CD14-positive monocyte (primary cell): ENCODE measurements at regions not wholly inside any gene's neighbourhood (a gene's known extent, or its start where the extent isn't known, plus 50 kb on each side); places are given as distances from the start of the nearest gene placed in this dataset.

Source experiments
- DNase-seq, 3 donors: peaks; one replicate each; pipeline ENCODE4 v3.0.0-alpha.2; 2011 to 2022
- H2AFZ ChIP-seq: 2 replicates; pipeline ENCODE4 v1.6.0; 2012; ENCODE audit warnings: mild to moderate bottlenecking, low read depth, low read length, inconsistent platforms; ENCODE audit not compliant: insufficient read depth, poor library complexity, severe bottlenecking
- H3K27ac ChIP-seq, 2 donors: 1 replicate in 1 of 2; 2 replicates in 1 of 2; pipeline ENCODE4 v1.5.1; 2012 to 2013; ENCODE audit warnings: low read length in 2 of 2, control low read depth in 1 of 2, inconsistent platforms in 1 of 2, low read depth in 1 of 2, mild to moderate bottlenecking in 1 of 2
- H3K27me3 ChIP-seq, 2 donors: one replicate each; pipeline versions ENCODE4 v1.6.0 to v1.6.1; 2011 to 2013; ENCODE audit warnings: low read length in 2 of 2; ENCODE audit not compliant: control insufficient read depth in 2 of 2, insufficient read depth in 2 of 2
- H3K36me3 ChIP-seq, 2 donors: replicated peaks in 1 of 2; 1 replicate in 1 of 2; 2 replicates in 1 of 2; pipeline versions ENCODE4 v1.5.1 to v1.6.1; 2012 to 2013; ENCODE audit warnings: low read length in 2 of 2, control low read depth in 1 of 2, inconsistent platforms in 1 of 2, mild to moderate bottlenecking in 1 of 2; ENCODE audit not compliant: insufficient read depth in 2 of 2, control insufficient read depth in 1 of 2
- H3K4me1 ChIP-seq, 2 donors: 1 replicate in 1 of 2; 2 replicates in 1 of 2; pipeline versions ENCODE4 v1.5.1 to v1.6.1; 2012 to 2013; ENCODE audit warnings: low read length in 2 of 2, control low read depth in 1 of 2, inconsistent platforms in 1 of 2, mild to moderate bottlenecking in 1 of 2, moderate library complexity in 1 of 2; ENCODE audit not compliant: insufficient read depth in 2 of 2, control insufficient read depth in 1 of 2
- H3K4me2 ChIP-seq: replicated peaks from 2 replicates; pipeline ENCODE3; 2012; ENCODE audit warnings: low read length, moderate library complexity, mild to moderate bottlenecking; ENCODE audit not compliant: poor library complexity, severe bottlenecking; ENCODE audit errors: extremely low read depth
- H3K4me3 ChIP-seq, 3 experiments: fragments of 200-600 bp in 1 of 3; sonication (generic) in 1 of 3; replicated peaks in 1 of 3; 1 replicate in 2 of 3; 2 replicates in 1 of 3; pipeline ENCODE4 v1.5.1; 2011 to 2013; ENCODE audit warnings: low read length in 3 of 3, mild to moderate bottlenecking in 3 of 3, control low read depth in 2 of 3, low read depth in 2 of 3, inconsistent platforms in 1 of 3, moderate library complexity in 1 of 3
- H3K79me2 ChIP-seq: 2 replicates; pipeline ENCODE4 v1.6.0; 2012; ENCODE audit warnings: mild to moderate bottlenecking, control low read depth, inconsistent platforms, low read length, moderate library complexity; ENCODE audit not compliant: insufficient read depth
- H3K9ac ChIP-seq: 2 replicates; pipeline ENCODE4 v1.6.0; 2017; ENCODE audit warnings: low read length, mild to moderate bottlenecking; ENCODE audit not compliant: insufficient read depth, poor library complexity, severe bottlenecking
- H3K9me3 ChIP-seq, 2 donors: replicated peaks in 1 of 2; 1 replicate in 1 of 2; 2 replicates in 1 of 2; pipeline versions ENCODE4 v1.5.1 to v1.6.1; 2012 to 2013; ENCODE audit warnings: low read length in 2 of 2, control low read depth in 1 of 2; ENCODE audit not compliant: control insufficient read depth in 1 of 2, insufficient read depth in 1 of 2
- H4K20me1 ChIP-seq: 2 replicates; pipeline ENCODE4 v1.6.0; 2012; ENCODE audit warnings: mild to moderate bottlenecking, low read length, control low read depth, moderate library complexity; ENCODE audit not compliant: insufficient read depth
- H3K27ac Mint-ChIP-seq, 7 donors: one replicate each; pipeline ENCODE4 v1.8.0; 2020; ENCODE audit warnings: mild to moderate bottlenecking in 7 of 7, mixed read lengths in 7 of 7, moderate library complexity in 6 of 7, inconsistent platforms in 2 of 7
- H3K27me3 Mint-ChIP-seq, 3 donors: one replicate each; pipeline ENCODE4 v1.8.0; 2021 to 2022; ENCODE audit warnings: low read depth in 3 of 3, mild to moderate bottlenecking in 3 of 3, mixed read lengths in 3 of 3, moderate library complexity in 3 of 3, inconsistent platforms in 1 of 3
- H3K36me3 Mint-ChIP-seq, 2 donors: one replicate each; pipeline ENCODE4 v1.8.0; 2020; ENCODE audit warnings: mixed read lengths in 2 of 2, inconsistent platforms in 1 of 2, mild to moderate bottlenecking in 1 of 2
- H3K4me1 Mint-ChIP-seq: one replicate; pipeline ENCODE4 v1.8.0; 2020; ENCODE audit warnings: mild to moderate bottlenecking, mixed read lengths
- H3K4me3 Mint-ChIP-seq, 2 donors: one replicate each; pipeline ENCODE4 v1.8.0; 2020; ENCODE audit warnings: mild to moderate bottlenecking in 2 of 2, mixed read lengths in 2 of 2, moderate library complexity in 1 of 2
- H3K9me3 Mint-ChIP-seq, 7 donors: one replicate each; pipeline ENCODE4 v1.8.0; 2020 to 2022; ENCODE audit warnings: mixed read lengths in 7 of 7, mild to moderate bottlenecking in 6 of 7, moderate library complexity in 6 of 7, inconsistent platforms in 2 of 7
- WGBS: methylation state at CpG from one replicate; pipeline ENCODE4 v1.1.5; 2013; ENCODE audit warnings: missing lambda C conversion rate; ENCODE audit not compliant: insufficient coverage; 5-methylcytosine and 5-hydroxymethylcytosine counted together
- intact Hi-C, 2 donors: fragments of 100-400 bp; cut with micrococcal nuclease; formaldehyde crosslinking; loops; one replicate each; pipeline versions ENCODE4 v1.15.0 to v1.15.1; 2023
- TF ChIP-seq, protein P1 (sequence below): fragments of 200-600 bp; IDR thresholded peaks from one replicate; pipeline ENCODE4 v1.8.0; 2022; ENCODE audit warnings: antibody characterized with exemption, mild to moderate bottlenecking

DNA sequence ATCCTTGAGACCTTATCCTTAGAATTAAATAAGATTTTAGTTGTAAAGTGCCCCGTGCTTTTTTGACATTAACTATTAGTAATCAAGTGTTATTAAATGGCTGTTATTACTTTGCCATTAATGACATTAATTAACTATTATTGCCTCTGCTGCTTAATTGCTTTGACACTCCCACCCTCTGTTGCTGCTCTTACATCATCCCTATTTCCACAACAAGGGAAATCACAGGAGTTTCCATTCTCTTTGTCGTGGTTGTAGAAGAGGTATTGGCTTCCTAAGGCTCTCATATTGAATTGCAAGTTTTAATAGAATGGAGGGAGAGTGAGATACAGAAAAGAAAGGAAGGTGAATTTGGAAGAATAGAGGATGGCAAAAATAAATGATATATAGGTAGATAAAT, 545.8 kb downstream of the MMUT start:
- no peak overlapping the region for H3K27ac ChIP-seq
- H2AFZ ChIP-seq, result no peak overlapping the region
- H3K27me3 Mint-ChIP-seq, result no peaks in the 10 kb centered on the region
- H3K4me2 ChIP-seq, result no peak overlapping the region
- no peaks in the 10 kb centered on the region for H4K20me1 ChIP-seq
- H3K4me1 Mint-ChIP-seq, result no peaks in the 10 kb centered on the region
- no CpG with 5 or more reads among the region's 2 CpGs for WGBS
- H3K27me3 ChIP-seq, result no peaks in the 10 kb centered on the region
- H3K4me3 ChIP-seq, result no peak overlapping the region
- H3K9me3 ChIP-seq, result peaks cover 7 to 8% of the 10 kb centered on the region in 2 donors
- DNase-seq, result no peak
- TF ChIP-seq, protein P1, sequence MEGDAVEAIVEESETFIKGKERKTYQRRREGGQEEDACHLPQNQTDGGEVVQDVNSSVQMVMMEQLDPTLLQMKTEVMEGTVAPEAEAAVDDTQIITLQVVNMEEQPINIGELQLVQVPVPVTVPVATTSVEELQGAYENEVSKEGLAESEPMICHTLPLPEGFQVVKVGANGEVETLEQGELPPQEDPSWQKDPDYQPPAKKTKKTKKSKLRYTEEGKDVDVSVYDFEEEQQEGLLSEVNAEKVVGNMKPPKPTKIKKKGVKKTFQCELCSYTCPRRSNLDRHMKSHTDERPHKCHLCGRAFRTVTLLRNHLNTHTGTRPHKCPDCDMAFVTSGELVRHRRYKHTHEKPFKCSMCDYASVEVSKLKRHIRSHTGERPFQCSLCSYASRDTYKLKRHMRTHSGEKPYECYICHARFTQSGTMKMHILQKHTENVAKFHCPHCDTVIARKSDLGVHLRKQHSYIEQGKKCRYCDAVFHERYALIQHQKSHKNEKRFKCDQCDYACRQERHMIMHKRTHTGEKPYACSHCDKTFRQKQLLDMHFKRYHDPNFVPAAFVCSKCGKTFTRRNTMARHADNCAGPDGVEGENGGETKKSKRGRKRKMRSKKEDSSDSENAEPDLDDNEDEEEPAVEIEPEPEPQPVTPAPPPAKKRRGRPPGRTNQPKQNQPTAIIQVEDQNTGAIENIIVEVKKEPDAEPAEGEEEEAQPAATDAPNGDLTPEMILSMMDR, result no peak
- H3K4me1 ChIP-seq, result no peaks in the 10 kb centered on the region
- H3K9ac ChIP-seq, result no peak overlapping the region
- H3K9me3 Mint-ChIP-seq, result peaks cover 0 to 15% (median 5%) of the 10 kb centered on the region in 7 donors
- H3K4me3 Mint-ChIP-seq, result no peak overlapping the region
- H3K36me3 Mint-ChIP-seq, result no peaks in the 10 kb centered on the region
- no peaks in the 10 kb centered on the region for H3K36me3 ChIP-seq
- no peak overlapping the region for H3K27ac Mint-ChIP-seq
- no peaks in the 10 kb centered on the region for H3K79me2 ChIP-seq
- intact Hi-C loops, result no loop called here

DNA sequence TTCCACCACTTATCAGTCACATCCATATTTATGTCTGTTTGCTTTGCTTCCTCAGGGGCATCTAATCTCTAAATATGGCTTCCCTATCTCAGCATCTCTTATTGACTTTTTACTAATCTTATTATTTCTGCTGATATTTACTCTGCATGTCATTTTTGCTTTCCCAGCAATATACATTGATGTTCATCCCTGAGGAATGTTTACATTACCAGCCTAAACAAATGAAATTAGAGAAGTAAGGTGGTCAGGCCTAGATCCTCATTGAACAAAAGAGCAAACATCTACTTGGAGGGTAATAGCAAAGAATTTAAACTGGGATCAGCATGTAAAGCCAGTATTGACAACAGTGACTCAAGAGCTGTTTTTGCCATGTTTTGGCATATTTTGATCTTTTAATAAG, 546.4 kb downstream of the MMUT start:
- H3K27me3 Mint-ChIP-seq, result no peaks in the 10 kb centered on the region
- no peaks in the 10 kb centered on the region for H4K20me1 ChIP-seq
- H3K9ac ChIP-seq, result no peak overlapping the region
- no peak overlapping the region for H3K27ac ChIP-seq
- no peak overlapping the region for H3K4me2 ChIP-seq
- H3K79me2 ChIP-seq, result no peaks in the 10 kb centered on the region
- H3K36me3 ChIP-seq, result no peaks in the 10 kb centered on the region
- no peak overlapping the region for H3K27ac Mint-ChIP-seq
- H3K4me1 Mint-ChIP-seq, result no peaks in the 10 kb centered on the region
- no peak for DNase-seq
- H3K9me3 Mint-ChIP-seq, result peaks cover 0 to 15% (median 5%) of the 10 kb centered on the region in 7 donors
- no peak overlapping the region for H3K4me3 Mint-ChIP-seq
- H3K27me3 ChIP-seq, result no peaks in the 10 kb centered on the region
- peaks cover 7 to 8% of the 10 kb centered on the region in 2 donors for H3K9me3 ChIP-seq
- no peak overlapping the region for H3K4me3 ChIP-seq
- TF ChIP-seq, protein P1, result no peak
- no peaks in the 10 kb centered on the region for H3K36me3 Mint-ChIP-seq
- no peak overlapping the region for H2AFZ ChIP-seq
- intact Hi-C loops, result no loop called here
- no peaks in the 10 kb centered on the region for H3K4me1 ChIP-seq
